SH-SY5Y (cell line): ENCODE measurements at regions not wholly inside any gene's neighbourhood (a gene's known extent, or its start where the extent isn't known, plus 50 kb on each side); places are given as distances from the start of the nearest gene placed in this dataset.

ENCODE experiments used
- GATA2 ChIP-seq: IDR thresholded peaks from 2 replicates; pipeline ENCODE4 v1.6.1; 2011; ENCODE audit warnings: mild to moderate bottlenecking, low read depth, low read length
- GATA3 ChIP-seq: IDR thresholded peaks from 2 replicates; pipeline ENCODE4 v1.6.1; 2011; ENCODE audit warnings: low read depth, mild to moderate bottlenecking, low read length, moderate library complexity

DNA sequence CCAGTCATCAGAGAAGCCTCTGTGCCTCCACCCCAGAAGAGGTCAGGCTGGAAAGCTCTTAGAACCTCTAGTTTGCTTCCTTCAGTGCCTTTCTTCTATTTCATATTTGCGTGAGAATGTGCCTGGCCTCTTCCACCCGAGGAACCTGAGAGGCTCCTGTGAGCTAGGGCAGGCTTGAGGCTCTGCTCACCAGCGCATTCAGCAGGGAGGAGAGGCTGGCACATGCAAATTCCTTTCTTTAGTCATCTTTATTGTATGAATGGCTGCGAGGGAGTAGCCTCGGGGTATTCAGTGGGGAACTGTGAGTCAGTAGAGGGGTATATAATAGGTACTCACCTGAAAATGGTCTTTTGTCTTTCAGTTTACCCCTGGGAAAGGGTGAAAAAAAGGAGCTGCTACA is 268.3 kb downstream of the ABCC12 start:
- TF ChIP-seq GATA2 (no peak), GATA3 (no peak)
